Breast epithelium (tissue), 4 donors: ENCODE measurements at regions not wholly inside any gene's neighbourhood (a gene's known extent, or its start where the extent isn't known, plus 50 kb on each side); places are given as distances from the start of the nearest gene placed in this dataset.

Experiments used
- DNase-seq, 2 donors: peaks; one replicate each; pipeline ENCODE4 v3.0.0-alpha.2; 2019; ENCODE audit warnings: low spot score in 2 of 2
- H3K27ac ChIP-seq, 2 donors: fragments of 200-600 bp; sonication (generic) in 1 of 2; one replicate each; pipeline ENCODE4 v1.5.1; 2016 to 2019; ENCODE audit warnings: mild to moderate bottlenecking in 1 of 2
- H3K27me3 ChIP-seq, 2 donors: fragments of 200-600 bp; sonication (generic) in 1 of 2; one replicate each; pipeline versions ENCODE4 v1.5.1 to v1.6.0; 2017 to 2019; ENCODE audit warnings: control low read depth in 1 of 2, mild to moderate bottlenecking in 1 of 2
- H3K36me3 ChIP-seq: fragments of 200-600 bp; one replicate; pipeline ENCODE4 v1.5.1; 2019
- H3K4me1 ChIP-seq, 2 donors: fragments of 200-600 bp; sonication (generic); one replicate each; pipeline ENCODE4 v1.5.1; 2016 to 2019; ENCODE audit warnings: control low read depth in 1 of 2
- H3K4me3 ChIP-seq, 3 donors: fragments of 200-600 bp; sonication (generic); 1 replicate in 2 of 3; 2 replicates in 1 of 3; pipeline ENCODE4 v1.5.1; 2016 to 2019; ENCODE audit warnings: mild to moderate bottlenecking in 3 of 3, moderate library complexity in 2 of 3
- H3K9me3 ChIP-seq, 2 donors: fragments of 200-600 bp; sonication (generic) in 1 of 2; one replicate each; pipeline ENCODE4 v1.5.1; 2016 to 2019; ENCODE audit warnings: control low read depth in 1 of 2
- POLR2A ChIP-seq: fragments of 450-650 bp; IDR thresholded peaks from one replicate; pipeline ENCODE4 v1.6.1; 2016; ENCODE audit warnings: antibody characterized with exemption, mild to moderate bottlenecking, moderate library complexity
- POLR2AphosphoS5 ChIP-seq, 3 donors: sonication (generic); formaldehyde crosslinking; IDR thresholded peaks; one replicate each; pipeline ENCODE4 v1.6.1; 2017; ENCODE audit warnings: antibody characterized with exemption in 3 of 3
- intact Hi-C: fragments of 100-400 bp; cut with DNase I; formaldehyde crosslinking; loops from one replicate; pipeline ENCODE4 v1.15.1; 2023; ENCODE audit warnings: low total_unique reads
- TF ChIP-seq, protein P1 (sequence below), 3 donors: fragments of 450-650 bp; IDR thresholded peaks; one replicate each; pipeline ENCODE4 v1.5.1; 2016 to 2017; ENCODE audit warnings: antibody characterized with exemption in 3 of 3, mild to moderate bottlenecking in 3 of 3, moderate library complexity in 3 of 3

DNA sequence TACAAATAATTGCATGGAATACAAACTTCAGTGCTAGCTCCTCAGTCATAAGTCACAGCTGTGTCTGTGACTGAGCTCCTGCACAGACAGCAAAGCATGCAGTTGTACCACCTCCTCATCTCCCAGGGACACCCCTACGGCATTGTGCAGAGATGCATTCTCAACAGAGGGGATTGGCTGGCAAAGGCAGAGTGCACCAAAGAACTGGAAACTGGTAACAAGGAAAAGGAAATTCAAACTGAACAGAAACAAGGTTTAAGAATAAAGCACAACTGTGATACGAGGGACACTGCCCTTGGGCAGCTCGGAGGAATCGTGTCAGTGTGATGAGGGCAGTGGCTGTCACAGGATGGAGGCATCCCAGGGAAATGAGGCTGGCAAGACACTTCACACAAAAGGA, 126.1 kb upstream of the SOX1 start:
- Histone ChIP-seq H3K9me3 (no peaks in the 10 kb centered on the region), H3K4me3 (no peak overlapping the region), H3K27ac (no peak overlapping the region), H3K36me3 (no peaks in the 10 kb centered on the region), H3K27me3 (peaks cover 0 to 18% of the 10 kb centered on the region in 2 donors), H3K4me1 (no peaks in the 10 kb centered on the region)
- TF ChIP-seq POLR2AphosphoS5 (IDR thresholded peaks at IDR 0.05) (no peak), POLR2A (no peak)
- TF ChIP-seq, protein P1, sequence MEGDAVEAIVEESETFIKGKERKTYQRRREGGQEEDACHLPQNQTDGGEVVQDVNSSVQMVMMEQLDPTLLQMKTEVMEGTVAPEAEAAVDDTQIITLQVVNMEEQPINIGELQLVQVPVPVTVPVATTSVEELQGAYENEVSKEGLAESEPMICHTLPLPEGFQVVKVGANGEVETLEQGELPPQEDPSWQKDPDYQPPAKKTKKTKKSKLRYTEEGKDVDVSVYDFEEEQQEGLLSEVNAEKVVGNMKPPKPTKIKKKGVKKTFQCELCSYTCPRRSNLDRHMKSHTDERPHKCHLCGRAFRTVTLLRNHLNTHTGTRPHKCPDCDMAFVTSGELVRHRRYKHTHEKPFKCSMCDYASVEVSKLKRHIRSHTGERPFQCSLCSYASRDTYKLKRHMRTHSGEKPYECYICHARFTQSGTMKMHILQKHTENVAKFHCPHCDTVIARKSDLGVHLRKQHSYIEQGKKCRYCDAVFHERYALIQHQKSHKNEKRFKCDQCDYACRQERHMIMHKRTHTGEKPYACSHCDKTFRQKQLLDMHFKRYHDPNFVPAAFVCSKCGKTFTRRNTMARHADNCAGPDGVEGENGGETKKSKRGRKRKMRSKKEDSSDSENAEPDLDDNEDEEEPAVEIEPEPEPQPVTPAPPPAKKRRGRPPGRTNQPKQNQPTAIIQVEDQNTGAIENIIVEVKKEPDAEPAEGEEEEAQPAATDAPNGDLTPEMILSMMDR (IDR thresholded peaks at IDR 0.05): no peak
- intact Hi-C loops: no loop called here
- no peak for DNase-seq

- Histone ChIP-seq H3K4me1 (no peaks in the 10 kb centered on the region), H3K4me3 (no peak overlapping the region), H3K27ac (no peak overlapping the region), H3K9me3 (no peaks in the 10 kb centered on the region), H3K36me3 (no peaks in the 10 kb centered on the region), H3K27me3 (peaks cover 0 to 20% of the 10 kb centered on the region in 2 donors)
- no peak for DNase-seq
- intact Hi-C loops: no loop called here
- no peak for TF ChIP-seq POLR2AphosphoS5 (IDR thresholded peaks at IDR 0.05)
- TF ChIP-seq POLR2A: no peak
- TF ChIP-seq, protein P1 (IDR thresholded peaks at IDR 0.05): no peak
Measured at GRCh38 chr13:111941845-111942447, 125.0 kb upstream of the SOX1 start.

DNA sequence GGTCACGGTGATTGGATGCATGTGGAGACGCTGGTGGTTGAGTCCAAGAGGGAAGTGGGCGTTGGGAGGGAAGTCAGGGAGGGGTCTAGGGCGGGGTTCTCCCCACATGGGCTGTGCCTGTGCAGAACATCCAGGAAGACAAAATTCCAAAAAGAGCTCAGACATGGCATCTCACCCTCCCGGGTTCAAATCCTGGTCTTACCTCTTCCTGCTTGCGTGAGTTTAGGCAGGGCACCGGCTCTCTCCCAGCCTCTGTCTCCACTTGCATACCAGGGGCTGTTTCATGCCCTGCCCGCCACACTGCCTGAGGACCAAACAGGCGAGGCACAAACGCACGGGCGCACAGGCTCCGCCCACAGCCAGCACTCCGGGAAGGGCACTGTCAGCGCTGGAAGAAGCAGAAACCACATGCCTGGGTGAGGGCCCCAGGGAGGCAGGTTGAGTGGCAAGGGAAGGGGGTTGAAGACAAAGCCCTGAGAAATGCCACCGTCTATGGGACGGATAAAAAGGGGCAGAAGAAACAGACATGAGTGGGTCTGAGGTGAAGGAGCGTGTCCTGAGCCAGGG, 123.6 kb upstream of the SOX1 start:
- no peaks in the 10 kb centered on the region for H3K9me3 ChIP-seq
- no peak for DNase-seq
- H3K27ac ChIP-seq: no peak overlapping the region
- H3K36me3 ChIP-seq: no peaks in the 10 kb centered on the region
- H3K4me3 ChIP-seq: no peak overlapping the region
- intact Hi-C loops: no loop called here
- TF ChIP-seq POLR2AphosphoS5 (IDR thresholded peaks at IDR 0.05) (no peak), POLR2A (no peak)
- TF ChIP-seq, protein P1 (IDR thresholded peaks at IDR 0.05): no peak
- H3K27me3 ChIP-seq: peaks cover 0 to 24% of the 10 kb centered on the region in 2 donors
- no peaks in the 10 kb centered on the region for H3K4me1 ChIP-seq

- Histone ChIP-seq H3K27ac (no peak overlapping the region), H3K27me3 (peaks cover 0 to 20% of the 10 kb centered on the region in 2 donors), H3K4me3 (no peak overlapping the region), H3K36me3 (no peaks in the 10 kb centered on the region), H3K9me3 (peaks cover 0 to 1% of the 10 kb centered on the region in 2 donors), H3K4me1 (no peaks in the 10 kb centered on the region)
- TF ChIP-seq POLR2AphosphoS5 (IDR thresholded peaks at IDR 0.05): no peak
- no peak for TF ChIP-seq POLR2A
- TF ChIP-seq, protein P1 (IDR thresholded peaks at IDR 0.05): no peak
- no peak for DNase-seq
- intact Hi-C loops: loop anchor here (1.0 kb wide), 1 partner anchor 25 kb away; no protein-coding TSS in a partner anchor
Measured at GRCh38 chr13:111944171-111944583, 122.8 kb upstream of the SOX1 start.

DNA sequence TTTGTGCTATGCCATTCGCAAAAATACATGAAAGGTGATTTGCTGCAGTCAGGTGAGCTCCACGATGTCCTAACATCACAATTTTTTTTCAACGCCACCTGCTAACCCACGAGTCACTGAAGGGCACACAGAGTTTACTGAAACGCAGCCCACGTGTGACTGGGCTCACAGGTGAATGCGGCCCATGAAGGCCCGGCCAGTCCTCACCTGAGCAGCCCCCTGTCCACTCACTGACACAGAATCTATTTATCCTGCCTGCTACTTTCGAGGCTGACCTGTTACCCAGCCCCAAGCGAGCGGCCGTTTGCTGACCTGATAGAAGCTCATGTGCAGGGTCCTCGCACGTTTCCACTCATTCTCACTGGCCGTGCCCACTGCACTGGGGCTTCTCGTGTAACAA, 121.9 kb upstream of the SOX1 start:
- H3K4me1 ChIP-seq: no peaks in the 10 kb centered on the region
- H3K36me3 ChIP-seq: no peaks in the 10 kb centered on the region
- TF ChIP-seq POLR2AphosphoS5 (IDR thresholded peaks at IDR 0.05): no peak
- no peak for TF ChIP-seq POLR2A
- TF ChIP-seq, protein P1 (IDR thresholded peaks at IDR 0.05): no peak
- intact Hi-C loops: no loop called here
- DNase-seq: no peak
- no peak overlapping the region for H3K27ac ChIP-seq
- peaks cover 0 to 20% of the 10 kb centered on the region in 2 donors for H3K27me3 ChIP-seq
- H3K9me3 ChIP-seq: peaks cover 2 to 10% of the 10 kb centered on the region in 2 donors
- no peak overlapping the region for H3K4me3 ChIP-seq
